KMS-11 (cell line): ENCODE measurements at regions not wholly inside any gene's neighbourhood (a gene's known extent, or its start where the extent isn't known, plus 50 kb on each side); places are given as distances from the start of the nearest gene placed in this dataset.

Source experiments
- H2AFZ ChIP-seq: fragments of 200-600 bp; sonication (generic); 2 replicates; pipeline ENCODE4 v1.6.1; 2016; ENCODE audit warnings: antibody characterized with exemption, mixed run types, low read depth
- H3K27ac ChIP-seq: fragments of 200-600 bp; sonication (generic); 2 replicates; pipeline ENCODE4 v1.6.1; 2016; ENCODE audit warnings: mild to moderate bottlenecking, mixed run types
- H3K27me3 ChIP-seq: fragments of 200-600 bp; sonication (generic); 2 replicates; pipeline ENCODE4 v1.6.1; 2017; ENCODE audit warnings: mild to moderate bottlenecking, low read depth, mixed run types, moderate library complexity; ENCODE audit not compliant: insufficient read depth
- H3K36me3 ChIP-seq: fragments of 200-600 bp; sonication (generic); 2 replicates; pipeline ENCODE4 v1.6.1; 2017; ENCODE audit warnings: mild to moderate bottlenecking, mixed run types; ENCODE audit not compliant: insufficient read depth
- H3K4me1 ChIP-seq: fragments of 200-600 bp; sonication (generic); 2 replicates; pipeline ENCODE4 v1.6.1; 2016; ENCODE audit warnings: mild to moderate bottlenecking, low read depth, mixed run types; ENCODE audit not compliant: poor library complexity, severe bottlenecking
- H3K4me2 ChIP-seq: fragments of 200-600 bp; sonication (generic); 2 replicates; pipeline ENCODE4 v1.7.0; 2016; ENCODE audit warnings: mild to moderate bottlenecking, mixed run types
- H3K4me3 ChIP-seq: fragments of 200-600 bp; sonication (generic); IDR thresholded peaks from 2 replicates; pipeline ENCODE4 v1.6.1; 2017; ENCODE audit warnings: low read depth, low read length, mixed read lengths; ENCODE audit not compliant: insufficient read depth
- H3K79me2 ChIP-seq: fragments of 200-600 bp; sonication (generic); 2 replicates; pipeline ENCODE4 v1.6.1; 2016; ENCODE audit warnings: low read depth, mixed run types; ENCODE audit not compliant: insufficient read depth
- H3K9ac ChIP-seq: fragments of 200-600 bp; sonication (generic); 2 replicates; pipeline ENCODE4 v1.6.1; 2016; ENCODE audit warnings: mild to moderate bottlenecking, mixed run types
- H4K20me1 ChIP-seq: fragments of 200-600 bp; sonication (generic); 2 replicates; pipeline ENCODE4 v1.6.1; 2016; ENCODE audit warnings: mild to moderate bottlenecking, mixed run types; ENCODE audit not compliant: insufficient read depth
- TF ChIP-seq, protein P1 (sequence below): fragments of 200-600 bp; sonication (generic); conservative IDR thresholded peaks from 2 replicates; pipeline ENCODE4 v1.6.1; 2017; ENCODE audit warnings: low read depth, mild to moderate bottlenecking, antibody characterized with exemption, low read length, moderate library complexity, mixed read lengths

DNA sequence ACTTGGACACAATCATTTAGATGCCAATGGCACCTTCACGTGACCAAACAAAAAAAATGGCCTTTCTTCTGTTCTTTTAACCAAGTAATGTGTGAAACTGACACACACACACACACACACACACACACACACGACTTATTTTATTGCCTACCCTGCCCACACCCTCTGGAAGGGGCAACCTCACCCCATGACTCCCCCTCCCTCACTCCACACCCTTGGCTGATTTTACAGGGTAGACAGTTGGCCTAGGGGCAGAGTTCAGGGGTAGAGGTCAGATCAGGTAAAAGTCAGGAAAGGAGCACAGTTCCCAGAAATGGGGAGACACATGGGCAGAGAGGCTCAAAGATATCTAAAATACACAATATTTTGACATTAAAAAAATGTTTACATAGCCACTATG, 144.8 kb upstream of the GJB5 start:
- H3K4me2 ChIP-seq, result no peak overlapping the region
- no peaks in the 10 kb centered on the region for H4K20me1 ChIP-seq
- H3K9ac ChIP-seq, result no peak overlapping the region
- no peak overlapping the region for H3K27ac ChIP-seq
- TF ChIP-seq, protein P1, sequence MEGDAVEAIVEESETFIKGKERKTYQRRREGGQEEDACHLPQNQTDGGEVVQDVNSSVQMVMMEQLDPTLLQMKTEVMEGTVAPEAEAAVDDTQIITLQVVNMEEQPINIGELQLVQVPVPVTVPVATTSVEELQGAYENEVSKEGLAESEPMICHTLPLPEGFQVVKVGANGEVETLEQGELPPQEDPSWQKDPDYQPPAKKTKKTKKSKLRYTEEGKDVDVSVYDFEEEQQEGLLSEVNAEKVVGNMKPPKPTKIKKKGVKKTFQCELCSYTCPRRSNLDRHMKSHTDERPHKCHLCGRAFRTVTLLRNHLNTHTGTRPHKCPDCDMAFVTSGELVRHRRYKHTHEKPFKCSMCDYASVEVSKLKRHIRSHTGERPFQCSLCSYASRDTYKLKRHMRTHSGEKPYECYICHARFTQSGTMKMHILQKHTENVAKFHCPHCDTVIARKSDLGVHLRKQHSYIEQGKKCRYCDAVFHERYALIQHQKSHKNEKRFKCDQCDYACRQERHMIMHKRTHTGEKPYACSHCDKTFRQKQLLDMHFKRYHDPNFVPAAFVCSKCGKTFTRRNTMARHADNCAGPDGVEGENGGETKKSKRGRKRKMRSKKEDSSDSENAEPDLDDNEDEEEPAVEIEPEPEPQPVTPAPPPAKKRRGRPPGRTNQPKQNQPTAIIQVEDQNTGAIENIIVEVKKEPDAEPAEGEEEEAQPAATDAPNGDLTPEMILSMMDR, result no peak
- H2AFZ ChIP-seq, result no peak overlapping the region
- no peaks in the 10 kb centered on the region for H3K36me3 ChIP-seq
- no peak overlapping the region for H3K4me3 ChIP-seq
- no peaks in the 10 kb centered on the region for H3K4me1 ChIP-seq
- no peaks in the 10 kb centered on the region for H3K79me2 ChIP-seq
- no peaks in the 10 kb centered on the region for H3K27me3 ChIP-seq

DNA sequence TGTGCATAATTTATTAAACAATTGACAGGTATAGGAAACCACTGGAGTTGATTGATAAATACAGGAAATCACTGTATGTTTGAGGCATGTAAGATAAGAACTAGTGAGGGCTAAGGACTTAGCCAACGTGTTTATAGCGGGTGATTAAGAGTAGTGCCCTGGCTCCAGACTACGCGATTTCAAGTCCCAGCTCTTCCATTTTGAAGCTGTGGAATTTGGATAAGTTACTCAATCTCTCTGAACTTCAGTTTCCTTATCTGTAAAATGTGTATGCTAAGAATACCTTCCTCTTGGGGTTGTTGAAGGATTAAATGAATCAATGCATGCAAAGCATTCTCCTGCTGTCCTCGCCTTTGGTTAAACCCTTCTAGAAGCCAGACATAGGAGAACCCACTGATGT, 143.3 kb upstream of the GJB5 start:
- Histone ChIP-seq H3K4me1 (no peaks in the 10 kb centered on the region), H3K4me3 (no peak overlapping the region), H3K36me3 (no peaks in the 10 kb centered on the region), H3K9ac (no peak overlapping the region), H4K20me1 (no peaks in the 10 kb centered on the region), H3K27me3 (no peaks in the 10 kb centered on the region), H3K27ac (no peak overlapping the region), H3K79me2 (no peaks in the 10 kb centered on the region), H3K4me2 (no peak overlapping the region), H2AFZ (no peak overlapping the region)
- TF ChIP-seq, protein P1, result no peak

DNA sequence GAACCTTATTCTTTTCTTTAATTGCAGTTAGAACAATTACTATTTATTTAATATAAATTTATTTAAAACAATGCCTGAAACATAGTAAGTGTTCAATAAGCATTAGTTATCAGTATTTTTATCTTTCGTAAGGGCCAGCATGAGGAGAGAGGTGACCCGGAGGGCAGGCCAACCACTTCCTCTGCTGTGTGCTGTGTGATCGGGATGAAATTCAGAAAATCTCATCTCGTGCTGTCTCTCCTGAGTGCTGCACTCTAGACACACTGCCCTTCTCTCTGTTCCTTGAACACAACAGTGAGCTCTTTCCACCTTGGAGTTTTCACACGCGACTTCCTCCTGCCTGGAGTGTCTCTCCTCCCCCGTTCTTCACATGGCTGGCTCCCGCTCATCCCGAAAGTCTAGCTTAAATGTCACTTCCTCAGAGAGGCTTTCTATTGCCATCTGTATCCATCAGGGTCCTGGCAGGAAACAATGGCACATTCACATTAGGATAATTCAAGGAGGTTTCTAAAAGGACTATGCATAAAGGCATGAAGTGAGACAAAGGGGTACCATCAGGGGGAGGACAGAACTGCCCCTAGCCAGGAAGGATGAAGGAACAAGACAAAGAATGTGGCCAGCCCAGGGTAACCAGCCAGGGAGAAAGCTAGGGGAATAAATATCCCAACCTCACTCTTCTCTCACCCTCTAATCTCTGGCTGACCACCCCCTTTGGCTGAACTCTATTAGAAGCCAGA, 142.6 kb upstream of the GJB5 start:
- Histone ChIP-seq H3K27me3 (no peaks in the 10 kb centered on the region), H3K4me3 (no peak overlapping the region), H3K27ac (no peak overlapping the region)

DNA sequence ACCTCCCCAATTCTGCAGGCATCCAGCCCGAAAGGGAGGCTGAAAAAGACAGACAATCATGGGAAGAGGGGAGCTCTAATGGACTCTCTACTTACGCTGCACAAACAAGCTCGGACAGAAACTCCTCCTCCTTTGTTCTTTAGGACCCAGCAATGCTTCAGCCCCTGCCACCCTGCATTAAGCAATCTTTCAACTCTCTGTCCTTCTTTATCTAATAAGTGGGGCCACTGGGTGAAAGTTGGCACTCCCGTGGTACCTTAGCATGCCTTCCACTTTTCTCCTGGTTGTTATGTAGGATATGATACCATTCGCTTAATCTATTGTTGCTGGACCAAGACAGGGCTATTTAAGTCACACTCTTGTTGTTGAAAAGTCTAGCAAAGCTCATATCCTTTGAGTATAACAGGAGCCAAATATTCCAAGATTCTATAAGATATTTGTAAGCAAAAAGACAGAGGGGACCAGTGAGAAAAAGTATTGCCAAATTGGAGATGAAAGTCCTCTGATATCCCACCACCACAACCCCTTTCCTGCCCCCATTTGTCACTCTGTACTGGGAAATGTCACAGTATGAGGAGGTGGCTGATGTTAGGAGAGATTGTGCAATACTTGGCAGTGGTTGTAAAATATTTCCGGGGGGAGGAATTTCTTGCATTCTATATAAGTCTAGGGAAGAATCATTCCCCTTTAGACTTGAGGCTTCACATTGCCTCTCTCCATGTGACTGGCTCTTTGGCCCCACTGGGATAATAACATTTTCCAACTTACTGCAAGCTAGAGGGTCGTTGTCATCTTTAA, 137.3 kb upstream of the GJB5 start:
- H3K27ac ChIP-seq, result no peak overlapping the region
- H2AFZ ChIP-seq, result no peak overlapping the region
- H3K4me1 ChIP-seq, result no peaks in the 10 kb centered on the region
- H3K4me2 ChIP-seq, result no peak overlapping the region
- H3K27me3 ChIP-seq, result no peaks in the 10 kb centered on the region
- no peak overlapping the region for H3K4me3 ChIP-seq
- H4K20me1 ChIP-seq, result no peaks in the 10 kb centered on the region
- H3K36me3 ChIP-seq, result no peaks in the 10 kb centered on the region
- TF ChIP-seq, protein P1, result no peak
- no peak overlapping the region for H3K9ac ChIP-seq
- H3K79me2 ChIP-seq, result no peaks in the 10 kb centered on the region

More for the DNA sequence above, 142.6 kb upstream of the GJB5 start:
- TF ChIP-seq, protein P1, result no peak
- Histone ChIP-seq H3K36me3 (no peaks in the 10 kb centered on the region), H3K79me2 (no peaks in the 10 kb centered on the region), H2AFZ (no peak overlapping the region), H3K4me2 (no peak overlapping the region), H3K4me1 (no peaks in the 10 kb centered on the region), H3K9ac (no peak overlapping the region), H4K20me1 (no peaks in the 10 kb centered on the region)
